Activated CD4-positive, alpha-beta T cell treated with anti-CD3 and anti-CD28 coated beads, Interleukin-10, Interleukin-2, amounts not matched to agents 100 ng/mL and 50 ng/mL, durations not matched to agents 16 hours and 8 hours (primary cell): ENCODE measurements at regions not wholly inside any gene's neighbourhood (a gene's known extent, or its start where the extent isn't known, plus 50 kb on each side); places are given as distances from the start of the nearest gene placed in this dataset.
"Not testable (repeated sequence)": the region's sequence is repeated elsewhere in the genome, so short reads cannot be mapped to it uniquely, and the experiment has no call there.

Experiments used
- DNase-seq: peaks from one replicate; pipeline ENCODE4 v3.0.0-alpha.2; 2020

- no peak for DNase-seq
These were observed 233.8 kb downstream of the C7orf25 start for GRCh38 chr7:42677751-42678699.

- no peak for DNase-seq
These were observed 237.3 kb downstream of the C7orf25 start for GRCh38 chr7:42674541-42674940.

GRCh38 chr7:42673951-42674350, 237.9 kb downstream of the C7orf25 start:
- DNase-seq: no peak

- no peak for DNase-seq
These were observed 239.4 kb downstream of the C7orf25 start for GRCh38 chr7:42672339-42672999.

GRCh38 chr7:42671627-42672026, 240.2 kb downstream of the C7orf25 start:
- DNase-seq: peak; percentile 12

- DNase-seq: no peak
These were observed 244.9 kb downstream of the C7orf25 start for GRCh38 chr7:42666994-42667393.

- DNase-seq: no peak
These were observed 249.0 kb downstream of the C7orf25 start for GRCh38 chr7:42662862-42663261.

- DNase-seq: no peak
These were observed 250.6 kb downstream of the C7orf25 start for GRCh38 chr7:42661312-42661711.

GRCh38 chr7:42650701-42651100, 261.2 kb downstream of the C7orf25 start:
- no peak for DNase-seq

GRCh38 chr7:42650171-42650570, 261.7 kb downstream of the C7orf25 start:
- DNase-seq: no peak

GRCh38 chr7:42645906-42646305, 266.0 kb downstream of the C7orf25 start:
- no peak for DNase-seq

GRCh38 chr7:42642699-42643098, 269.2 kb downstream of the C7orf25 start:
- no peak for DNase-seq

GRCh38 chr7:42639930-42640329, 271.9 kb downstream of the C7orf25 start:
- no peak for DNase-seq

- DNase-seq: not testable (repeated sequence)
These were observed 275.5 kb downstream of the C7orf25 start for GRCh38 chr7:42636380-42636779.

- no peak for DNase-seq
These were observed 283.8 kb downstream of the C7orf25 start for GRCh38 chr7:42628054-42628453.

GRCh38 chr7:42627626-42628025, 284.2 kb downstream of the C7orf25 start:
- DNase-seq: no peak

- no peak for DNase-seq
These were observed 284.8 kb downstream of the C7orf25 start for GRCh38 chr7:42627101-42627500.

GRCh38 chr7:42625421-42625820, 286.4 kb downstream of the C7orf25 start:
- DNase-seq: no peak

- no peak for DNase-seq
These were observed 287.4 kb downstream of the C7orf25 start for GRCh38 chr7:42624471-42624870.

- DNase-seq: no peak
These were observed 290.2 kb downstream of the C7orf25 start for GRCh38 chr7:42621543-42622219.

GRCh38 chr7:42618651-42619360, 293.1 kb downstream of the C7orf25 start:
- DNase-seq: no peak

- no peak for DNase-seq
These were observed 293.9 kb downstream of the C7orf25 start for GRCh38 chr7:42617806-42618457.
